ENCODE measurements at regions not wholly inside any gene's neighbourhood (a gene's known extent, or its start where the extent isn't known, plus 50 kb on each side); places are given as distances from the start of the nearest gene placed in this dataset.

DNA sequence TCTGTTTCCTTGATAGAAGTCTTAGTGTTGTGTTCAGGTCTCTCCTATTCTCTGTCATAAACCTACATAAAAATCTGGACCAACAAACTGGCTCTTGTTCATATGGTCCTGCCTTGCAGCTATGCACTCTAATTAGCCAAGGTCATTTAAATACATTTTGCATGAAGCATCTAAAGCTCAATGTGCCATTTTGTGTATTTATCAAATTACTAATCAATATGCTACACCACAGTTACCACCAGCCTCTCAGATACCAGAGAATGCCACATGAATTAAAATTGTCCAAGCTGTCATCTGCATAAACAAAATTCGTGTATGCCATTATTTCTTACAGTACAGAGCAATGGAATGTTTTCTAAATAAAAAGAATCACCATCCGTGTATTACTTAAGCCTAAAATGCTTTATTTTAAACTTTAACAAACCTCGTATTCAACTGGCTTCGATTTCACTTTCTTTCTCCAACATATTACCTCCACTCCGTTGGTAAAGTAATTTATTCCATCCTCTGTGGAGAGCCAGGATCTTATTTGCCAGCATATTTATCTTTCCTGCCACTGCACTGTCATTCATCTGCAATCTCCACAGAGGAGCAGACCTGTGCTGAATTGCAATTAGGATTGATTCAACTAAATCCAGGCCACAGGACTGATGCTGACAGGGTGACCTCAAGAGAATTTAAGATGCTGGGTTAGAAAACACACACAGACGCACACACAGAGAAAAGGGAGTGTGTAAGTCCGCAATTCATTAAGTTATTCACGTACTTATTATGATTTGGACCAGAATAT, 284.1 kb upstream of the FOXG1 start:
- no peaks in the 10 kb centered on the region for H3K27me3 ChIP-seq (replicated peaks; ENCODE audit: control insufficient read depth, insufficient read depth, low read length)
- H3K4me1 ChIP-seq, result no peaks in the 10 kb centered on the region
- TF ChIP-seq, protein P1, sequence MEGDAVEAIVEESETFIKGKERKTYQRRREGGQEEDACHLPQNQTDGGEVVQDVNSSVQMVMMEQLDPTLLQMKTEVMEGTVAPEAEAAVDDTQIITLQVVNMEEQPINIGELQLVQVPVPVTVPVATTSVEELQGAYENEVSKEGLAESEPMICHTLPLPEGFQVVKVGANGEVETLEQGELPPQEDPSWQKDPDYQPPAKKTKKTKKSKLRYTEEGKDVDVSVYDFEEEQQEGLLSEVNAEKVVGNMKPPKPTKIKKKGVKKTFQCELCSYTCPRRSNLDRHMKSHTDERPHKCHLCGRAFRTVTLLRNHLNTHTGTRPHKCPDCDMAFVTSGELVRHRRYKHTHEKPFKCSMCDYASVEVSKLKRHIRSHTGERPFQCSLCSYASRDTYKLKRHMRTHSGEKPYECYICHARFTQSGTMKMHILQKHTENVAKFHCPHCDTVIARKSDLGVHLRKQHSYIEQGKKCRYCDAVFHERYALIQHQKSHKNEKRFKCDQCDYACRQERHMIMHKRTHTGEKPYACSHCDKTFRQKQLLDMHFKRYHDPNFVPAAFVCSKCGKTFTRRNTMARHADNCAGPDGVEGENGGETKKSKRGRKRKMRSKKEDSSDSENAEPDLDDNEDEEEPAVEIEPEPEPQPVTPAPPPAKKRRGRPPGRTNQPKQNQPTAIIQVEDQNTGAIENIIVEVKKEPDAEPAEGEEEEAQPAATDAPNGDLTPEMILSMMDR (IDR thresholded peaks at IDR 0.05; ENCODE audit: insufficient read depth in 1 of 2, low read depth in 1 of 2, low read length in 1 of 2, severe bottlenecking in 1 of 2, unreplicated experiment in 1 of 2), result no peak
- BruUV-seq (replicated peaks), result no TSS peak
- no peaks in the 10 kb centered on the region for H3K9me3 ChIP-seq
- H3K36me3 ChIP-seq (ENCODE audit: control insufficient read depth, insufficient read depth, low read length), result no peaks in the 10 kb centered on the region
- H3K4me3 Mint-ChIP-seq (ENCODE audit: unreplicated experiment), result no peak overlapping the region
- ChIA-PET CTCF (no interaction called here), POLR2A (no interaction called here)
- H3K4me1 Mint-ChIP-seq (ENCODE audit: low read depth, unreplicated experiment), result no peaks in the 10 kb centered on the region
- no peak overlapping the region for H3K27ac Mint-ChIP-seq (ENCODE audit: unreplicated experiment)
- H3K4me3 ChIP-seq (ENCODE audit: low read depth, low read length), result no peak overlapping the region
- DNase-seq, result no peak
- no peaks in the 10 kb centered on the region for H3K9me3 Mint-ChIP-seq (ENCODE audit: unreplicated experiment)
- no peaks in the 10 kb centered on the region for H3K36me3 Mint-ChIP-seq (ENCODE audit: insufficient read depth, unreplicated experiment)
- no peaks in the 10 kb centered on the region for H3K27me3 Mint-ChIP-seq (ENCODE audit: insufficient read depth, unreplicated experiment)
- intact Hi-C loops (cut with micrococcal nuclease; ENCODE audit: unreplicated experiment), result no loop called here

DNA sequence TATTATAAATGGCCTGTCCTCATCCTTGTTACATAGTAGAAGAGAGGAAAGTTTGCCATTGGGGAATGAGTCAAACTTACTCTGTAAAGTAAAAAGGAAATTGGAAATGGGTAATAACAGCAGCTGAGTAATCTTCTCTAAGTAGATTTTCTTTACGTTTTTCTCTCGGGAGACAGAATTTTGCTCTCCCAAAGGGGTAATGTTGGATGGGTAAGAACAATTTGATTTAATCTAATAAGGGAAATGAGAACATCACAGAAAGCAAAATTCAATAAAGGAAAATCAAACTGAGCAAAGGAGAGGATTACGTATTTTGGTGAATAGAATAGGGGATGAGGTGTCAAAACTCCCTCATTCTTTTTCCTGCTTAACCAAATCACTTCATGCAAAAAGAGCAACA, 283.1 kb upstream of the FOXG1 start:
- Mint-ChIP-seq H3K4me1 (ENCODE audit: low read depth, unreplicated experiment) (no peaks in the 10 kb centered on the region), H3K27me3 (ENCODE audit: insufficient read depth, unreplicated experiment) (no peaks in the 10 kb centered on the region), H3K9me3 (ENCODE audit: unreplicated experiment) (no peaks in the 10 kb centered on the region), H3K27ac (ENCODE audit: unreplicated experiment) (no peak overlapping the region), H3K4me3 (ENCODE audit: unreplicated experiment) (no peak overlapping the region), H3K36me3 (ENCODE audit: insufficient read depth, unreplicated experiment) (no peaks in the 10 kb centered on the region)
- no peaks in the 10 kb centered on the region for H3K27me3 ChIP-seq (replicated peaks; ENCODE audit: control insufficient read depth, insufficient read depth, low read length)
- intact Hi-C loops (cut with micrococcal nuclease; ENCODE audit: unreplicated experiment), result no loop called here
- CTCF ChIA-PET, result no interaction called here
- BruUV-seq (replicated peaks), result no TSS peak
- H3K36me3 ChIP-seq (ENCODE audit: control insufficient read depth, insufficient read depth, low read length), result no peaks in the 10 kb centered on the region
- POLR2A ChIA-PET, result no interaction called here
- H3K4me1 ChIP-seq, result no peaks in the 10 kb centered on the region
- H3K9me3 ChIP-seq, result no peaks in the 10 kb centered on the region
- TF ChIP-seq, protein P1 (IDR thresholded peaks at IDR 0.05; ENCODE audit: insufficient read depth in 1 of 2, low read depth in 1 of 2, low read length in 1 of 2, severe bottlenecking in 1 of 2, unreplicated experiment in 1 of 2), result no peak
- no peak for DNase-seq
- H3K4me3 ChIP-seq (ENCODE audit: low read depth, low read length), result no peak overlapping the region

DNA sequence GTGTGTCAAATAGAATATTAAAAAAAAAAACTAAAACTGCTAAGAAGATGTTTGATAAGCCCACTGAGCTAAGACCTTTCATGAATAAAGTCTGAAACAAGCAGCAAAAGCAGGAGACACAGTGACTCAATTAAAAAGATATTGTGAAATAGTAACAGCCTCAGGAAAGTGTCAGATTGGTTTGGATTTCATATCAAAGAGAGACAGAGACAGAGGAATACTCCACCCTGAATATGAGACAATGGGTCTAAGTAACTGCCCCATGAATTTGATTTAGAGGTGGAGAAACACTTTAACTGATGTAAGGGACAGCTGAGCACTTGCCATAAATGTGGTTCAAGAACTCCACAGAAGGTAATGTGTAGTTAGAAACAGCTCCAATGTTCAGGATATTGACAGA, 277.9 kb upstream of the FOXG1 start:
- Mint-ChIP-seq H3K27ac (ENCODE audit: unreplicated experiment) (no peak overlapping the region), H3K9me3 (ENCODE audit: unreplicated experiment) (no peaks in the 10 kb centered on the region), H3K27me3 (ENCODE audit: insufficient read depth, unreplicated experiment) (peaks cover 4% of the 10 kb centered on the region), H3K4me1 (ENCODE audit: low read depth, unreplicated experiment) (no peaks in the 10 kb centered on the region), H3K4me3 (ENCODE audit: unreplicated experiment) (no peak overlapping the region), H3K36me3 (ENCODE audit: insufficient read depth, unreplicated experiment) (no peaks in the 10 kb centered on the region)
- H3K36me3 ChIP-seq (ENCODE audit: control insufficient read depth, insufficient read depth, low read length), result no peaks in the 10 kb centered on the region
- no peaks in the 10 kb centered on the region for H3K9me3 ChIP-seq
- no peaks in the 10 kb centered on the region for H3K27me3 ChIP-seq (replicated peaks; ENCODE audit: control insufficient read depth, insufficient read depth, low read length)
- intact Hi-C loops (cut with micrococcal nuclease; ENCODE audit: unreplicated experiment), result no loop called here
- POLR2A ChIA-PET, result no interaction called here
- DNase-seq, result no peak
- H3K4me3 ChIP-seq (ENCODE audit: low read depth, low read length), result no peak overlapping the region
- BruUV-seq (replicated peaks), result no TSS peak
- CTCF ChIA-PET, result no interaction called here
- no peaks in the 10 kb centered on the region for H3K4me1 ChIP-seq
- TF ChIP-seq, protein P1 (IDR thresholded peaks at IDR 0.05; ENCODE audit: insufficient read depth in 1 of 2, low read depth in 1 of 2, low read length in 1 of 2, severe bottlenecking in 1 of 2, unreplicated experiment in 1 of 2), result no peak

Measured in Caco-2 (cell line).